HG02798 (cell line): ENCODE measurements at regions not wholly inside any gene's neighbourhood (a gene's known extent, or its start where the extent isn't known, plus 50 kb on each side); places are given as distances from the start of the nearest gene placed in this dataset.
A peak's percentile ranks its signal among the peaks of the same experiment; 100 is the strongest.

Experiments
- ATAC-seq: cut with Tn5 transposase; IDR thresholded peaks from one replicate; pipeline ENCODE4 v1.9.1; 2021; ENCODE audit warnings: mild to moderate bottlenecking; ENCODE audit not compliant: unreplicated experiment, poor library complexity

GRCh38 chr12:125402874-125403789, 337.9 kb downstream of the AACS start:
- ATAC-seq = no peak

- ATAC-seq = no peak
These were observed 338.6 kb downstream of the AACS start for GRCh38 chr12:125403843-125404242.

GRCh38 chr12:125406131-125406530, 340.9 kb downstream of the AACS start:
- peak; percentile 88 for ATAC-seq

GRCh38 chr12:125408718-125409117, 343.5 kb downstream of the AACS start:
- no peak for ATAC-seq

- ATAC-seq = no peak
These were observed 347.3 kb downstream of the AACS start for GRCh38 chr12:125412506-125412905.

- ATAC-seq = no peak
These were observed 352.2 kb downstream of the AACS start for GRCh38 chr12:125417446-125417845.

GRCh38 chr12:125418902-125419564, 353.8 kb downstream of the AACS start:
- peak; percentile 86 for ATAC-seq

- ATAC-seq = no peak
These were observed 359.7 kb downstream of the AACS start for GRCh38 chr12:125424909-125425308.

- no peak for ATAC-seq
These were observed 366.3 kb downstream of the AACS start for GRCh38 chr12:125431516-125431915.

- no peak for ATAC-seq
These were observed 368.9 kb downstream of the AACS start for GRCh38 chr12:125434131-125434530.

- peak; percentile 89 for ATAC-seq
These were observed 369.8 kb downstream of the AACS start for GRCh38 chr12:125434936-125435443.

- no peak for ATAC-seq
These were observed 370.6 kb downstream of the AACS start for GRCh38 chr12:125435871-125436270.

GRCh38 chr12:125436686-125437085, 371.5 kb downstream of the AACS start:
- no peak for ATAC-seq

GRCh38 chr12:125440399-125440798, 375.2 kb downstream of the AACS start:
- no peak for ATAC-seq

- ATAC-seq = no peak
These were observed 378.1 kb downstream of the AACS start for GRCh38 chr12:125443341-125443740.

GRCh38 chr12:125451408-125451807, 386.2 kb downstream of the AACS start:
- ATAC-seq = no peak

- no peak for ATAC-seq
These were observed 388.5 kb downstream of the AACS start for GRCh38 chr12:125453751-125454150.

GRCh38 chr12:125454291-125454690, 389.1 kb downstream of the AACS start:
- no peak for ATAC-seq

GRCh38 chr12:125454786-125455480, 389.7 kb downstream of the AACS start:
- no peak for ATAC-seq

- no peak for ATAC-seq
These were observed 390.3 kb downstream of the AACS start for GRCh38 chr12:125455556-125455955.
